GM18870 (cell line): ENCODE measurements at regions not wholly inside any gene's neighbourhood (a gene's known extent, or its start where the extent isn't known, plus 50 kb on each side); places are given as distances from the start of the nearest gene placed in this dataset.

Experiments used
- ATAC-seq: cut with Tn5 transposase; IDR thresholded peaks from one replicate; pipeline ENCODE4 v1.9.1; 2021; ENCODE audit warnings: moderate library complexity; ENCODE audit not compliant: unreplicated experiment

DNA sequence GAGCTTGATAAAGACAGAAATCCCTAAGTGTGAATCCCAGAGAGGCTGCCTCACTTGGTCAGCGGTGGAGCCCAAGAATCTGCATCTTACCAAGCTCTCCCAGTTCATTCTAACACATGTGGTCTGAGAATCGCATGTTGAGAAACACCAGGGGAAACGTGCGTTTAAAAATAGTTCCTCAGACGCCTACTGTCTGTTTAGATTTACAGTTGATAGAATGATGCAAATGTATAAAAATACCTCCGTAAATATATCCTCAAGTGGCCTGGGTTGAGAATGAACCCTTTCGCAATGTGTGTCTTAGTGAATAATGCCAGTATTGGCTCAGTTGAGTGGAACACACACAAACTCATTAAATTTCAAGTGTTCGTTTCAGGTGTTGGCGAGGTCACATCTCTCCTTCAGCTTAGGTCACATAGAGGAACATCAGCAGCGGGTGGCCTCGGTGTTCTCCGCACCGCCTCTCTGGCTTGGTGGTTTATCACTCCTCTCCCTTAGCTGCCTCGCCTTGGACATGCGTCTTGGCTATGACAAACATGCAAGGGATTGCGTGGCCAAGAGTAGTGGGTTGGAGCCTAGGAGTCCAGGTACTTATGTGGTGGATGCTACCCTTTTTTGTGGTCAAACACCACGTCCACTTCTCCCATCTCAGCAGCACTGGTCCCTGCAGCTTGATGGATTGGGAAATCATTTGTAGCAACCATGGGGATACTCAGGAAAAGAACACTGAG lies 117.6 kb upstream of the SPATA13 start:
- no peak for ATAC-seq

DNA sequence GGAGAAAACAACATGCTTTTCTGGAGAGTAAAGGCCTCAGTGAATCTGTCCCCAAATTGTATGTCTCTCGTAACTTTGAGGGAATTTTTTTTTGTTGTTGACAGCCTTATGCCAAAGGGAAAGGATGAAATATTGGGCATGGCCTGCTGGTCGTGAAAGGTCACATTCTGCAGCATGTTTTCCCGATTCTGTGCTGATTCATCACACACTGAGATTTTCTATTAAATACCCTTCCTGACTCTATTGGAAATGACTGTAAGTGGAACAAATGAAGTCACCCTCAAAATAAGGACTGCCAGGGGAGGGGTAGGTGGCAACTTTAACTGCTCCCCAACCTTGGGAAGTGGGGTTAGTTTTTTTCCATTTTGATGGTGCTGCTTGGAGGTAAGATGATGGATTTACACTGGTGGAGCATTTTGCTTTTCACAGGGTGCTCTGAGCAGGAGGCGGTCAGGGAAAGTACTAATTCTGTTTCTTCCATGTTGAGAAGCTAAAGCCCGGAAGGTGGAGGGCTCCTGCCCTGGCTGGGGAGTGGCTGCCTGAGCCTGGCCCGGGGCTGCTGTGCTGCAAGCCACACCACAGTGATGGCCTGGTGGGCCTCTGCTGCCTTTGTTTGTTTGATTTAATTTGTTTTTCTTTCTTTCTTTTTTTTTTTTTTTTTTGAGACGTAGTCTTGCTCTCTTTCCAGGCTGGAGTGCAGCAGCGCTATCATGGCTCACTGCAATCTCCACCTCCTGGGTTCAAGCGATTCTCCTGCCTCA lies 116.8 kb upstream of the SPATA13 start:
- no peak for ATAC-seq

DNA sequence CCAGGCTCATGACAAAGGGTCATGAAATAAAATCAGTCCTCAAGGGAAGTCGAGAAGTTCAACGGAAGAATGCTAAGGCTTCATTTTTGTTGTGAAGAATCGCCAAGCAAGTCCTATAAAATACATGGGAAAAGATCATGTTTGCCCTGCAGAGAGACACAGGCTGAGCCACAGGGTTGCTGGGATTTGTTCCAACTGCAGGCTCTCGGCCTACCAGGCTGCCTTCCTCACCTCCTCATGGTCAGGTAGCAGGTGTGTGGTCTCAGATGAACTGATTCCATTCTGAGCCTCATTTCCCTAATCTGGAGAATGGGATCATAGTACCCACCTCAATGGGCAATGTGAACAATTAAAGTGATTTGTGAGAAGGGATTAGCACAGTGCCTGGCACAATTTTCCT lies 114.9 kb upstream of the SPATA13 start:
- no peak for ATAC-seq

DNA sequence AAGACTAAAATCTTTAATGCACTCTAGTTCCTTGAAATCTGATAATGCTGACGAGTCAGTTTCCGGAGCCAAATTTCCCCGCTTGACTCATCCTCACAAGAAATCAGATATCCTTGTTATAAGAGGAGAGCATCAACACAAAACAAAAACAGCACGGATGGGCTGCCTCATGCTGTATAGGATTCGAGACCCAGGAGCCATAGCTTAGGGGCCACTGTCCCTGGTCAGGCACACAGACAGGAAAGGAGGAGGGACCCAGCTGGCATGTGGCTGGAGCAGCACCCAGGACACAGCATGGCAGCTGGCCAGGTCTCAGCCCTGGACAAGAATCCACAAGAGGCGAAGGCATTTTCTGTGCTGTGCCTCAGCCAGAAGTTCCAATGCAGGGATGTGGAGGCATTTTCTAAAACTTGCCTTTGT lies 110.2 kb upstream of the SPATA13 start:
- no peak for ATAC-seq

DNA sequence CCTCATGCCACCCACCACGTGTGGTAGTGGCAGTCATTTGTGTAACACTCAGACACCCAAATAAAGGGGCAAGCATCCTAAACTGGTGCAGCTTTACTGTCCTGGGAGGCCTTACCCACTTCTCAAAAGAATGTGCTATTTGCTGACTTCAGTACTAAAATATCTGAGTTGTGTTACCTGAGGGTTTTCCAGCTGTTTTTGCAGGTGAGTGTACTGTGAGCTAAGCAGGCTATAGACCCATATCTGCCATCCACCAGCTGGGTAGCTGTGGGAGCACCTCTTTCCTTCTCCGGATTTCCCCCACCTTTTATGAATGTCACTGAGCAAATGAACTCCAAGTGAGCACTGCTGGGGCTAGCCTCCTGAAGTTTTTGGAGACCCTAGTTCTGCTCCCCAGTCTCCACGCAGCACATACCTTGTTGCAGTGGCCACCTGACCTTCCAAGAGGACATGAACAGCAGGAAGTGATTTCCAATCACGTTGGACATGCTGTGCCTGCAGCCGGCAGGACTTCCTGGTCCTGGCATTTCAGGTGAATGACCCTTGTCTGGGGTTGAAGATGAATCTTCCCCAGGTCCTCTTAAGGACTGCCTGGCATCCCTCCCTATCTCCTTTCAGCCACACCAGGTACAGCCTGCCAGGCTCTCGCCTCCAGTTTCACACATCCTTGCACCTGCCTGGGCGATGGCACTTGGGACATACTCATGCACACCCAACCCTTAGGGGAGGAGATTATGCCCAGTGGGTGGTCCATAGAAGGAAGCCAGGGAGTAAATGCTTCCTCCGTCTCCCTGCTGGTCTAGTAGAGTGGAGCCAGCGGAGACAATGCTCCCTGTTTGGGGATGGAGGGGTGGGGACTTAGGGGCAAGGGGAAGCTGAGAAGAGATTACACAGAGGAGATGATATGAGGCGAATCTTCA lies 109.5 kb upstream of the SPATA13 start:
- no peak for ATAC-seq

DNA sequence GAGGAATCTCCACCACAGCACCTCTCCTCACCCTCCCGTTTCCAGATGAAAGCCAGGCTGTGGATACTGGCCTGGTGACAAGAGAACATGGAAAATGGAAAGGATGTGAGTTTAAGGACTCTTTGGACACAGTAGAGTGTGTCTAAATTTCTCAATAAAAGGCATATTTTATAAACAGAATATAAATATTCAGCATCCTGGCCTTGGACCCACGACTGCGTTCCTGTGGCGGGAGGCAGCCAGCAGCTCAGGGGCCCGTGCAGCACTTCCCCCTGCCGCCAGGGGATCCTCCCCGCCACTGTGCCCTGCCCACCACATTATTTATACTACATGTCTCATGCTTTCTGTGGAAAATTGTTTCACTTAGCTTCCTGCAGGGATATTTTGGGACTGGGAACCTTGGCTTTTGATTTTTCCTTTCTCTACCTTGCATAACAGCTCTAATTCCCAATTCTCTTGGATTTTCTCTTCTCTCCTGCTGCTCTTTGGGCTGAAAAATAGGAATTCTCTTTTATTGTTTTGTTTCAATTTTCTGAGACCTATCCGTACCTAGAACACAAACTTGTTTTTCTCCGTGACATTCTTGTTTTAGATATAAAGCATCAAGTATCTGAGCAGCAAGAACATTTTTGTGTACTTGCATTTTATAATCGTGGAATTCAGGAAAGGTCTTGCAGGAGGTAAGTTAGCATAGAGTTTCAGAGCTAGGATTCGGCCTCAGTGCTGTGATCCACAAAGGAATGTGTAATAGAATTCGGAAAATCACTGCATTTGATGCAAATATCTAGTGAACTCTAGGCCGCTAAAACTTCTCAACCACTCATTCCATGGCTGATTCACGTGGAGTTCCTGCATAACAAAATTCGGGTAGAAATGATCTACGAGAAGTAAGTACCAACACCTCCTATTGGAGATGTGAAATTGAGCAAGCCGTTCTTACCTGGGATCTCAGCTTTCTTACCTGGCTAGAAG lies 107.7 kb upstream of the SPATA13 start:
- no peak for ATAC-seq

- no peak for ATAC-seq
These were observed 106.8 kb upstream of the SPATA13 start for GRCh38 chr13:24053519-24054251.

DNA sequence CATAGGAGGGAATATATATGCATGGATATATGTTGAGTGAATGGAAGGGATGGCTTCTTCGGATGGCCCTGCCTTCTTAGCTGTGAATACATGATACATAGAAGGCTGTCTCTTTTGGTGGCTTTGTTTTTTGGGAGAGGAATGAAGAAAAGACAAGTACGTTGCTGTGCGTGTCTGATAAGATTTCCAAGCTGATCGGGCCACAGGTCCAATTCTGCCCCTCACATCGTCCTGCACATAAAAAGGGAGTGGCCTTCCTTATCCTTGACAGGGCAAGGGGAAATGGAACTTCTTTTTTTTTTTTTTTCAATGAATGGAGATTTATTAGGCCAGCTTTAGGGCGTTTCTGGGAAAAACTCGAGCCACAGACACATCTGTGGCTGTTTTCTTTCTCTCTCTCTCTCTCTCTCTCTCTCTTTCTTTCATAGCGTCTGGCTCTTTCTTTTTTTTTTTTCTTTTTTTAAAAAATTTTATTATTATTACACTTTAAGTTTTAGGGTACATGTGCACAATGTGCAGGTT lies 103.8 kb upstream of the SPATA13 start:
- ATAC-seq = no peak

DNA sequence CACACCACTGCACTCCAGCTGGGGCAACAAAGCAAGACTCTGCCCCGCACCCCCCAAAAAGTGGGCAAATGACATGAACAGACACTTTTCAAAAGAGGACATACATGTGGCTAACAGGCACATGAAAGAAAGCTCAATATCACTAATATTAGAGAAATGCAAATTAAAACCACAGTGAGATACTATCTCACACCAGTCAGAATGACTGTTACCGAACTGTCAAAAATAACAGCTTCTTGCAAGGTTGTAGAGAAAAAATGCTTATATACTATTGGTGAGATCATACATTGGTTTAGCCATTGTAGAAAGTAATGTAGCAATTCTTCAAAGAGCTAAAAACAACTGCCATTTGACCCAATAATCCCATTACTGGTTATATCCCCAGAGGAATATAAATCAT lies 99.5 kb upstream of the SPATA13 start:
- no peak for ATAC-seq

- no peak for ATAC-seq
These were observed 97.1 kb upstream of the SPATA13 start for GRCh38 chr13:24063281-24063877.

- ATAC-seq = no peak
These were observed 96.1 kb upstream of the SPATA13 start for GRCh38 chr13:24064371-24064770.

DNA sequence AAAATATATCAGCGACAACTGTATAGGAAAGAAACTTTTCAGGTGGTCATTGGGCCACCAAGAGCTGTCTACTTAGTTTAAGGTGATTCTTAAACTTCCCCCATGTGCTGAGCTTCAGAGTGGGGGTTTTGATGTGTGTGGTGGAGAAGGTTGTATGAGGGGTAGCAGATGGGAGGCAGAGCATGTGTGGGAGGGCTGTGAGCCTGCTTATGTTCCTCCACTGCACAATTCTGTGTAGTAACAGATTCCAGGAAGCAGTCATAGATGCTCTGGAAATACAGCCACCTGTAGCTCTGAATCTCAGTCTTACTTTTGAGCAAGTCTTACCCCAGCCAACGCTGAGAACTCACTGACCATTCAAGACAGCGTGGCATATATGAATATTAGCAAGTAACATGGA lies 95.3 kb upstream of the SPATA13 start:
- ATAC-seq = no peak

DNA sequence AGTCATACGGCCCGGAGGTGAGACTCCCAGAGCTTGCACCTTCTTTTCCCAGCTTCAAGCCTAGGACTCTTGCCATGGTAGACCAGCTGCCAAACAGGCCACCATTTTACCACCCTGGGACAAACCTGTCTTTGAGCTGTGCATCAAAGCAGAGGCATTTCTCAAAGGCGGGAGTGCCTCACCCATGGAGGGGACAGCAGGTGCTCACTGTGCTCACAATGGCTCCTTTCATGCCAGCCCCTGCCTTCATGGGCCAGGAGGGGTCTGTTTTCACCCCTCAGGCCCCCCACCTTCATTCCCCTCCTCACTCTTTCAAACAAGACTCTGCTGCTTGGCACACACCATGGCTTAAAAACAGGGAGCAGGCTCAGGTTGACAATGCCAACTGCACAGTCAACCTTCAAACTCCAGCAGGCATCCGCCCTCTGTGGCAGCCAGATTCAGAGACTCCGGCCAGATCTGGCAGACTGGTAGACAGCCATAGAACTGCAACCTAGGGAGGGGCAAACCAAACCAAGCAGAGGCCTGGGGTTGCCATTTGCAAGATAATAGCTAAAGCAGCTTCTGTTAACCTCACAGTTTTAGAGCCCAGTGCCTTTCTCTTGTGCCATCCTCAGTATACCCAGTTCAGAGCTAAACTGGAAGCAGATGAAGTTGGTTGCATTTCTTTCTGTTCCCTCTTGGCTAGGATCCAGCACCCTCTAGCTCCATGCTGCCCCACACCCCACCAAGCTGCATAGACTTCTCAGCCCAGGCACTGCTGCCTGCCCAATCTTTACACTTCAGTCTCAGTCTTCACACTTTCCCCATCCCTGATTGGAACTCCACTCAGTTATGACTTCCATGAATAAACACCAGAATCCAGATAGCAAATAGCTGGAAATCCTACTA lies 93.9 kb upstream of the SPATA13 start:
- no peak for ATAC-seq

DNA sequence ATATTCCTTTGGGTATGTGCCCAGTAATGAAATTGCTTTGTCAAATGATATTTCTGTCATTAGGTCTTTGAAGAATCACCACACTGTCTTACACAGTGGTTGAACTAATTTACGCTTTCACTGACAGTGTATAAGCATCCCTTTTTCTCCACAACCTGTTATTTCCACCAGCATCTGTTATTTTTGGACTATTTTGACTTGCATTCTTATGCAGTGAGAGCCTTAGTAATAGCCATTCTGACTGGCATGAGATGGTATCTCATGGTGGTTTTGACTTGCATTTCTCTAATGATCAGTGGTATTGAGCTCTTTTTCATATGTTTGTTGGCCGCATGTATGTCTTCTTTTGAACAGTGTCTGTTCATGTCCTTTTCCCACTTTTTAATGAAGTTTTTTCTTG lies 92.0 kb upstream of the SPATA13 start:
- ATAC-seq = no peak

- ATAC-seq = no peak
These were observed 89.5 kb upstream of the SPATA13 start for GRCh38 chr13:24071016-24071415.

DNA sequence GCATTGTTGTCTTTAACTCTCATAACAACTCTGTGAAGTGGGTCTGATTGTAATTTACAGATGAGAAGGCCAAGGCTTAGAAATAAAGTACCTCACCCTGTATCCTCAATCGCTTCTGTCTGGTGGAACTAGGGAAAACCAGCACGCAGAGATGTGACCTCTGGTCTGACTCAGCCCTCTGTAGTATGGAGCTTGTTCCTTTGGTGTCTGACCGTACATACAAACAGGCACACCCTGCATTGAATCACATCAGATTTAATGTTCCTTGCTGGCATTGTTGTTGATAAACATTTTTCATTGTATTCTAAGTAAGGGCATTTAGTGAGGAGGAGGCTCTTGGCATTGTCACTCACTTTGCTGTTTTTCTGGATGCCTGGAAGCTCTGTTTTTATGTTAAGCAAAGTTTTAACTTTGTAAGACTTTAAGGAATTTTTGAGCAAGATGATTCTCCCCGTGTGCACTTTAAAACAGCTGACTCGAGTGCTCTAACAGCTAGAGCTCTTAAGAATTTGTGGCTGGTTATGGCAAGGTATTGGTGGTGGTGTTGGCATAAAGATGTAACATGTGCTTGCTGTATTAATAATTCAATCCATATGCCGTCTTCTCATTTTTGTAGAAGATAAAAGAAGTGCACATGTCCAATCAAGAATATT lies 89.0 kb upstream of the SPATA13 start:
- ATAC-seq = no peak

DNA sequence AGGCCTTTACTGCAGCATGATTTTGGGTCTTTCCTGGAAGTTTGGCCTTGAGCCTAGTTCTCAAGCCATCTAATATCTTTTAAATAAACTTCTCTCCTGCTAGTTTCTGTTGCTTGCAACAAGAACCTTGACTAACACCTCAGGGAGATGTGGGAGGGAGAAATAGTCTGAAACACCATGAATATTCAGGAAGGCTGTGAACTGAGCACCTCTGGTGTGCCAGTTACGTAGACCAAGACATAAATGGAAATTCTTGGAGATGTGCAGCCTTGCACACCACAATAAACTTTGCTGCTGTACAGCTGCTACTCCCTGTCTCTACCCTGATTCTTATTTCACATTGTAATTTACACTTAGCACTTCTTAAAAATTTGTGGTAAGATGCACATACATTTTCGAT lies 86.9 kb upstream of the SPATA13 start:
- no peak for ATAC-seq

- no peak for ATAC-seq
These were observed 85.8 kb upstream of the SPATA13 start for GRCh38 chr13:24074678-24075077.
